ENCODE measurements at regions not wholly inside any gene's neighbourhood (a gene's known extent, or its start where the extent isn't known, plus 50 kb on each side); places are given as distances from the start of the nearest gene placed in this dataset.
A peak's percentile ranks its signal among the peaks of the same experiment; 100 is the strongest.

- H3K4me3 ChIP-seq (ENCODE audit: low read depth, low read length) = no peak overlapping the region
- no peak for DNase-seq (ENCODE audit: low read depth, low spot score)
- in situ Hi-C loops (cut with HindIII; ENCODE audit: low sequenced_read_pairs) = no loop called here
- no peak for TF ChIP-seq CTCF (IDR thresholded peaks at IDR 0.05; ENCODE audit: low read depth, low read length)
Measured at GRCh38 chr9:106376689-106377088, 486.3 kb upstream of the ZNF462 start.

- no peak for TF ChIP-seq CTCF (IDR thresholded peaks at IDR 0.05; ENCODE audit: low read depth, low read length)
- in situ Hi-C loops (cut with HindIII; ENCODE audit: low sequenced_read_pairs) = no loop called here
- DNase-seq (ENCODE audit: low read depth, low spot score) = no peak
- no peak overlapping the region for H3K4me3 ChIP-seq (ENCODE audit: low read depth, low read length)
Measured at GRCh38 chr9:106383072-106383471, 479.9 kb upstream of the ZNF462 start.

- no peak for TF ChIP-seq CTCF (IDR thresholded peaks at IDR 0.05; ENCODE audit: low read depth, low read length)
- in situ Hi-C loops (cut with HindIII; ENCODE audit: low sequenced_read_pairs) = no loop called here
- DNase-seq (ENCODE audit: low read depth, low spot score) = no peak
- H3K4me3 ChIP-seq (ENCODE audit: low read depth, low read length) = no peak overlapping the region
Measured at GRCh38 chr9:106387965-106388364, 475.0 kb upstream of the ZNF462 start.

GRCh38 chr9:106393226-106393625 lies 469.7 kb upstream of the ZNF462 start:
- in situ Hi-C loops (cut with HindIII; ENCODE audit: low sequenced_read_pairs) = no loop called here
- no peak overlapping the region for H3K4me3 ChIP-seq (ENCODE audit: low read depth, low read length)
- no peak for DNase-seq (ENCODE audit: low read depth, low spot score)
- TF ChIP-seq CTCF (IDR thresholded peaks at IDR 0.05; ENCODE audit: low read depth, low read length) = no peak

- no peak overlapping the region for H3K4me3 ChIP-seq (ENCODE audit: low read depth, low read length)
- no peak for DNase-seq (ENCODE audit: low read depth, low spot score)
- no peak for TF ChIP-seq CTCF (IDR thresholded peaks at IDR 0.05; ENCODE audit: low read depth, low read length)
- in situ Hi-C loops (cut with HindIII; ENCODE audit: low sequenced_read_pairs) = no loop called here
Measured at GRCh38 chr9:106400170-106400569, 462.8 kb upstream of the ZNF462 start.

GRCh38 chr9:106400950-106401349 lies 462.0 kb upstream of the ZNF462 start:
- no peak for TF ChIP-seq CTCF (IDR thresholded peaks at IDR 0.05; ENCODE audit: low read depth, low read length)
- no peak for DNase-seq (ENCODE audit: low read depth, low spot score)
- in situ Hi-C loops (cut with HindIII; ENCODE audit: low sequenced_read_pairs) = no loop called here
- no peak overlapping the region for H3K4me3 ChIP-seq (ENCODE audit: low read depth, low read length)

GRCh38 chr9:106403081-106403480 lies 459.9 kb upstream of the ZNF462 start:
- no peak for TF ChIP-seq CTCF (IDR thresholded peaks at IDR 0.05; ENCODE audit: low read depth, low read length)
- DNase-seq (ENCODE audit: low read depth, low spot score) = peak; percentile 25
- in situ Hi-C loops (cut with HindIII; ENCODE audit: low sequenced_read_pairs) = no loop called here
- no peak overlapping the region for H3K4me3 ChIP-seq (ENCODE audit: low read depth, low read length)

All from astrocyte of the spinal cord (primary cell).